ENCODE measurements at regions not wholly inside any gene's neighbourhood (a gene's known extent, or its start where the extent isn't known, plus 50 kb on each side); places are given as distances from the start of the nearest gene placed in this dataset.

GRCh38 chr1:219433496-219434131, 179.3 kb downstream of the ZC3H11B start:
- Mint-ChIP-seq H3K27me3 (ENCODE audit: low read depth) (no peaks in the 10 kb centered on the region), H3K9me3 (no peaks in the 10 kb centered on the region), H3K27ac (peak overlapping the region; percentile 24; the same call in 1 of the 2 replicates), H3K4me3 (no peak overlapping the region), H3K4me1 (peaks cover 35% of the 10 kb centered on the region), H3K36me3 (no peaks in the 10 kb centered on the region)
- DNase-seq (ENCODE audit: low spot score) = no peak
- ATAC-seq = no peak
- ChIA-PET POLR2A (interaction anchor here (0.6 kb wide), 1 partner anchor 911 kb away, joined by 4 read pairs; no protein-coding TSS in a partner anchor), CTCF (interaction anchor here (1.4 kb wide), 1 partner anchor 227 kb away, joined by 3 read pairs; no protein-coding TSS in a partner anchor)
- TF ChIP-seq ZNF671 (CRISPR knock-in tag; IDR thresholded peaks at IDR 0.05) (no peak), MXD4 (CRISPR knock-in tag; IDR thresholded peaks at IDR 0.05; ENCODE audit: borderline replicate concordance) (no peak)
- TF ChIP-seq, protein P1, sequence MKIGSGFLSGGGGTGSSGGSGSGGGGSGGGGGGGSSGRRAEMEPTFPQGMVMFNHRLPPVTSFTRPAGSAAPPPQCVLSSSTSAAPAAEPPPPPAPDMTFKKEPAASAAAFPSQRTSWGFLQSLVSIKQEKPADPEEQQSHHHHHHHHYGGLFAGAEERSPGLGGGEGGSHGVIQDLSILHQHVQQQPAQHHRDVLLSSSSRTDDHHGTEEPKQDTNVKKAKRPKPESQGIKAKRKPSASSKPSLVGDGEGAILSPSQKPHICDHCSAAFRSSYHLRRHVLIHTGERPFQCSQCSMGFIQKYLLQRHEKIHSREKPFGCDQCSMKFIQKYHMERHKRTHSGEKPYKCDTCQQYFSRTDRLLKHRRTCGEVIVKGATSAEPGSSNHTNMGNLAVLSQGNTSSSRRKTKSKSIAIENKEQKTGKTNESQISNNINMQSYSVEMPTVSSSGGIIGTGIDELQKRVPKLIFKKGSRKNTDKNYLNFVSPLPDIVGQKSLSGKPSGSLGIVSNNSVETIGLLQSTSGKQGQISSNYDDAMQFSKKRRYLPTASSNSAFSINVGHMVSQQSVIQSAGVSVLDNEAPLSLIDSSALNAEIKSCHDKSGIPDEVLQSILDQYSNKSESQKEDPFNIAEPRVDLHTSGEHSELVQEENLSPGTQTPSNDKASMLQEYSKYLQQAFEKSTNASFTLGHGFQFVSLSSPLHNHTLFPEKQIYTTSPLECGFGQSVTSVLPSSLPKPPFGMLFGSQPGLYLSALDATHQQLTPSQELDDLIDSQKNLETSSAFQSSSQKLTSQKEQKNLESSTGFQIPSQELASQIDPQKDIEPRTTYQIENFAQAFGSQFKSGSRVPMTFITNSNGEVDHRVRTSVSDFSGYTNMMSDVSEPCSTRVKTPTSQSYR (CRISPR knock-in tag; IDR thresholded peaks at IDR 0.05) = no peak
- TF ChIP-seq, protein P2, sequence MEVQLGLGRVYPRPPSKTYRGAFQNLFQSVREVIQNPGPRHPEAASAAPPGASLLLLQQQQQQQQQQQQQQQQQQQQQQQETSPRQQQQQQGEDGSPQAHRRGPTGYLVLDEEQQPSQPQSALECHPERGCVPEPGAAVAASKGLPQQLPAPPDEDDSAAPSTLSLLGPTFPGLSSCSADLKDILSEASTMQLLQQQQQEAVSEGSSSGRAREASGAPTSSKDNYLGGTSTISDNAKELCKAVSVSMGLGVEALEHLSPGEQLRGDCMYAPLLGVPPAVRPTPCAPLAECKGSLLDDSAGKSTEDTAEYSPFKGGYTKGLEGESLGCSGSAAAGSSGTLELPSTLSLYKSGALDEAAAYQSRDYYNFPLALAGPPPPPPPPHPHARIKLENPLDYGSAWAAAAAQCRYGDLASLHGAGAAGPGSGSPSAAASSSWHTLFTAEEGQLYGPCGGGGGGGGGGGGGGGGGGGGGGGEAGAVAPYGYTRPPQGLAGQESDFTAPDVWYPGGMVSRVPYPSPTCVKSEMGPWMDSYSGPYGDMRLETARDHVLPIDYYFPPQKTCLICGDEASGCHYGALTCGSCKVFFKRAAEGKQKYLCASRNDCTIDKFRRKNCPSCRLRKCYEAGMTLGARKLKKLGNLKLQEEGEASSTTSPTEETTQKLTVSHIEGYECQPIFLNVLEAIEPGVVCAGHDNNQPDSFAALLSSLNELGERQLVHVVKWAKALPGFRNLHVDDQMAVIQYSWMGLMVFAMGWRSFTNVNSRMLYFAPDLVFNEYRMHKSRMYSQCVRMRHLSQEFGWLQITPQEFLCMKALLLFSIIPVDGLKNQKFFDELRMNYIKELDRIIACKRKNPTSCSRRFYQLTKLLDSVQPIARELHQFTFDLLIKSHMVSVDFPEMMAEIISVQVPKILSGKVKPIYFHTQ (CRISPR knock-in tag; IDR thresholded peaks at IDR 0.05) = no peak

- CTCF ChIA-PET = interaction anchor here (1.4 kb wide), 1 partner anchor 228 kb away, joined by 3 read pairs; no protein-coding TSS in a partner anchor
- Mint-ChIP-seq H3K4me3 (no peak overlapping the region), H3K36me3 (no peaks in the 10 kb centered on the region), H3K27me3 (ENCODE audit: low read depth) (no peaks in the 10 kb centered on the region), H3K4me1 (peaks cover 35% of the 10 kb centered on the region), H3K9me3 (no peaks in the 10 kb centered on the region), H3K27ac (peak overlapping the region; percentile 24; the same call in 1 of the 2 replicates)
- ATAC-seq (no peak), DNase-seq (ENCODE audit: low spot score) (no peak)
- POLR2A ChIA-PET = no interaction called here
- TF ChIP-seq NR1H2 (CRISPR knock-in tag; IDR thresholded peaks at IDR 0.05) (no peak), NFATC4 (CRISPR knock-in tag; IDR thresholded peaks at IDR 0.05) (no peak), AFF4 (CRISPR knock-in tag; IDR thresholded peaks at IDR 0.05; ENCODE audit: borderline replicate concordance) (no peak), USF1 (CRISPR knock-in tag; IDR thresholded peaks at IDR 0.05) (no peak), ZNF138 (CRISPR knock-in tag; conservative IDR thresholded peaks at IDR 0.05) (no peak), KAT7 (CRISPR knock-in tag; IDR thresholded peaks at IDR 0.05; ENCODE audit: borderline replicate concordance) (no peak), ATF2 (CRISPR knock-in tag; IDR thresholded peaks at IDR 0.05; ENCODE audit: borderline replicate concordance, low read depth) (no peak)
These were observed 179.9 kb downstream of the ZC3H11B start for GRCh38 chr1:219433001-219433400.
